NCI-H146 (cell line): ENCODE measurements at regions not wholly inside any gene's neighbourhood (a gene's known extent, or its start where the extent isn't known, plus 50 kb on each side); places are given as distances from the start of the nearest gene placed in this dataset.

Experiments used
- DNase-seq: peaks from one replicate; lab custom pipeline; 2025; lab: John Stamatoyannopoulos, UW

GRCh38 chr3:76900596-76900995 is 139.3 kb upstream of the ROBO2 start:
- no peak for DNase-seq

DNA sequence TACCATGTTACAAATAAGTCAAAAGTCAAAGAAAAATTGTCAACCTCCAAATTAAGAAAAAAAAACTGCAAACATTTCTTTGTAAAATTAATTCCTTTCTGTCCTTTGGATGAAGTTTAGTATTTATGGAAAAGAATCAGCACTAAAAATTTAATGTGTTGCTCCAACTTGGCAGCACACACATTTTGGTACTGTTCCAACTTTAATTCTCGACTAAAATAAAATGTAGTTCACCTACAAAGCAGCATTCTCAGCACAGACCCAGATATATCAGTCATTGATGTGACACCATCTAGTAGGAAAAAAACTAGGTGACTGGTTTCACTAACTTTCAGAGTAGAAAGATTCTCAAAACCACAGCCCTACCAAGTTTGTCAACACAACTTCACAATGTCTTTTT is 131.7 kb upstream of the ROBO2 start:
- no peak for DNase-seq

DNA sequence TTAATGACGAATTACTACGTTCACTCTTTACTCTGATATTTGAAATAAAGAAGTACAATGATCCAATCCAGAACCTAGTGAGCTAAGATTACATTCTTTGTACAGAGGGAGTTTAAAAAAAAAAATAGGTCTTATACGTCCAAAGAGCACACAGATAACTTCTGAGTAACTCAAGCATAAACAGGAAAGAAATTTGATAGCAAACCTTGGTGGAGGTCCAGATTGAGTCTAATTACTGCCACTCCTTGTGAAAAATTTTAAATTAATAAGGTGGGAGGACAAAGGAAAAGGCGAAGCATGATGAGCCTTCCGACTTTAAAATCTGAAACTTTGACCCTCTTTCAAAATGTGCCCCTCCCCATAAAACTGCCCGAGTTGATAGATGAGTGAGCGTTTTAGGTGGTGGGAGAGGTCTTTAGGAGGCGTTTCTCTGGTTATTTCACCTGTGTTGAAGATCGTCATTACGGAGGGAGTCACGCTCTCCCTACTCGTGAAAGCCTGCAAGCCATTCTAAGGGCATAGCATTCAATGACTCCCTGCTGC is 127.0 kb upstream of the ROBO2 start:
- no peak for DNase-seq

DNA sequence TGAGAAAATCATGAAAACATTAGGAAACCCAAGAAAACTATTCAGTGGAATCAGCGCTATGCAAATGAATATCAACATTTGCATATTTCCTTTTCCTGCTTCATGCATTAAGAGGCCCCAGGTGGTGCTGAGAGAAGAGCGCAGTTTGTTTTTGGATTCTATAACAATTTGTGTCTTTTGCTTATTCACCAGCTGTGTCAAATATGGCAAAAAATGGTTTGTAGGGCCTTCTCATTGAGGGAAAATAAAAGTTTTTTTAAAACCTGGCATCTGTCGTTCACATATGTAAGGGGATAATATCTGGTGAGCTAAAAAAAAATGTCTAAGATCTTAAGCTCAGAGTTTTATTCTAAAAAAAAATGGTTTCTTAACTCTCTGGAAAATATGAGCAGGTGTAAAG is 122.5 kb upstream of the ROBO2 start:
- DNase-seq = no peak

DNA sequence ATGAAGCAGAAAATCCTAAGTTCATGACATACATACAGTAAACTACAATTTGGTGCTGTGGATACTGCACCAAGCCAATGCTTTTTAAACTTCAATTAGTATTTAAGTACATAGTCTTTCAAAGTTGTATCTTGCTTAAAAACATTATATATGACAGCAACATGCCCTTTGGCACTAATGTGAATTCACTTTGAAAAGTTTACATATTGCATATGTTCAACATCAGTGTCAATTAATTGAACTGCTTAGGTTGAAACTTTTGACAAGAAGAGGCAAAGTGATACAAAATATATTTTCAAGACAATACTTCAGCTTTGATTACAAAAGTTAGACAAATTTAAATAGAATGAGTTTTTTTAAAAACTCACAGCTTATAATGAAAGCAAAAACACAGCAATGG is 119.4 kb upstream of the ROBO2 start:
- no peak for DNase-seq

DNA sequence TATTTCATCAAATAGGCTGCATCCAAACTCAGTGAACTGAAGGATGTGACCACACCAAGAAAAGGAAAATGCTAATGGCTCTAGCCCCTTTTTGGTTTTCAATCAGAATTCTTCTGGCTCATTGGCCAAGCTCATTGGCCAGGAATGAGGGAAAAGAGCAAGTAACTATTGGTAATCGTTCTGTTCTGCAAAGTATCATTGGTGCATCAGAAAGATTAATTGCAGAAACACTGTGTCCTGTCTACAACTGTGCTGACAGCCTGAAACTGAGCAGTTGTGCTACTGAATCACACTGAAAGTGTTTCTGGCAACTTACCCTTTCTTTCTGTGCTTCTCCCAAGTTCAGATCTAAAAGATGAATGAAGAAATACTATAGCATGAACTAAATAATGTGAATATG is 116.4 kb upstream of the ROBO2 start:
- no peak for DNase-seq

DNA sequence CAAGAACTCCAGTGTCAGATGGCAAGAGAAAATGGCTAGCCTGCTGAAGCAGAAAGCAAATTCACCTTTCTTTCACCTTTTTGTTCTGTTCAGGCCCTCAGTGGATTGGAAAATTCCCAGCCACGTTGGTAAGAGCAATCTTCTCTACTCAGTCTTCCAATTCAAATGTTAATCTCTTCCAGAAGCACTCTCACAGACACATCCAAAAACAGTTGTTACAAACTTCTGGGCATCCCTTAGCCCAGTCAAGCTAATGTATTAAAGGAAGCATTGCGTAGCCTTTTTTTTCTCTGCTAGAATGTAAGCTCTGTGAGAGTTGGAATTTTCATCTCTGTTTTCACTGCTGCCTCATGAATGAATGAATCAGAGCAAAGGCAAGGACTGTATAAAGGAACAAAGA is 109.2 kb upstream of the ROBO2 start:
- DNase-seq = no peak

DNA sequence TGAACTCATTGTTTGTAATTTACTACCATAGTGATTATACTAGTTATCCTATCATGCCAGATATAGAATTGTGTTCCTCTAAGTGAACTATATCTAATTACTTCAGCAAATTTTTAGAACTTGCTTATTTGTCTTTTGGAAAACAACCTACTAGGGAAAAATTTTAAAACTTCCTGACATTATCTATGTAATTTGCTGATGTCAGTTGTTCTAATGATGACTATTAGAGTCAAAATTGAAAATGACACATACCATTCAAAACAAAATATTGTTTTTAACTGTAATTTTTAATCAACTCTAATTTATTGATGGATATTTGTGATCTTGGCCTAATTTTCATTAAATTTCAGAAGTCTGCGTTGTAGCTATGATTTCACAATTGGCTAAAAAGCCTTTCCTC is 106.7 kb upstream of the ROBO2 start:
- DNase-seq = no peak

DNA sequence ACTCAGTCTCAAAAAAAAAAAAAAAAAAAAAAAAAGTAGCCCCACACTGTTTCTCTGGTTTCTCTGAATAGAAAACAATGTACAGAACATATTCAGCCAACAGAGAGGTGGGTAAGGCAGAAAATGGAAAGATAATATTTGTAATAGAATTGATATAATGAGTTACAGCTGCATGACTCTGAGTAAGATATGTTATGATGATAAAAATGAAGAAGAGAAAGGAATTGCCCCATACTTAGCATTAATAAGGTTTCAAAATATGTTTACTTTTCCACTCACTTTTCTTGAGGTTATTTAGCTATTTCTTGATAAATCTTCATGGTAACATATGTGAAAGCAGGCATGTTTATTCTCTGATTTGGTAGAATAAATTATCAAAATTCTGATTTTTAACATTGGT is 100.9 kb upstream of the ROBO2 start:
- no peak for DNase-seq

DNA sequence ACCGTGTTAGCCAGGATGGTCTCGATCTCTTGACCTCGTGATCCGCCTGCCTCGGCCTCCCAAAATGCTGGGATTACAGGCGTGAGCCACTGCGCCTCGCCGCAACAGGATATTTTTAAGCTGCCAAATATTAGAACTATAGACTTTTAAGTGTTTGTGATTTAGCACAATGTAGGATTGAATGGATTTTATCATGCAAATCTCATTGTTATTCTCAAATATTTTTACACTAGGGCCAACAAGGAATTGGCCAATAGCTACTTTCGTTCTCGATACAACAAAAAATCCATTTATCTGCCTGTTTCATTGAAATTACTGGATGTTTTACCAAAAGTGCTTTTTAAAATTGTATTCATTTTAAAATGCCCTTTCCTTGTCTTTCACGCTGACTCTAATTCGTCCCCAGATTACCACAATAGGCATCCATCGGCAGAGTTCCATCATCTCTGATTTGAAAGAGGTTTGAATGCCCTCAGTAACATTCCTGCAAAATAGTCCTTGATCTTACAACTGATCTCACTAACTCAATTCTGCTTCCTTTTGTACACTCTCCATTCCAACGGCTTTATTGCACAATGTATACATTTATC is 99.6 kb upstream of the ROBO2 start:
- no peak for DNase-seq

DNA sequence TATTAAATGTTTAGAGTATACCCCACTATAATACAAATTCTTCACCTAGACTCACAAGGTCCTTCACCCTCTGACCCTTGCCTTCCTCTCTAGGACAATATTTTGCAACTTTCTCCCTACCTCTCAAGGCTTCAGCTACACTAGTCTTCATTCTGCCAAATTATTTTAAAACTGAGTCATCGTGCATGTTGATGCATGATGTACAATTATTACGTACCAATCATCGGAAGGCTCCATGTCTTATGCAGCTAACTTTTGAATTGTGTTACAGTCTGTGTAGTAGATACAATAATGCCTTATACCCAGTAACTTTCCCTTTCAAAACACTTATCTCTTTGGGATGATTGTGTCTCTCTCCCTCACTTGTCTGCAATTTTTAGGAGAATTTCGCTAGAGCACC is 98.5 kb upstream of the ROBO2 start:
- DNase-seq = no peak

- no peak for DNase-seq
Observed at GRCh38 chr3:76942101-76942500, 97.8 kb upstream of the ROBO2 start.

- no peak for DNase-seq
Observed at GRCh38 chr3:76943058-76943457, 96.8 kb upstream of the ROBO2 start.

GRCh38 chr3:76943671-76944070 is 96.2 kb upstream of the ROBO2 start:
- DNase-seq = no peak

- DNase-seq = no peak
Observed at GRCh38 chr3:76949033-76949432, 90.9 kb upstream of the ROBO2 start.

- no peak for DNase-seq
Observed at GRCh38 chr3:76949462-76949861, 90.4 kb upstream of the ROBO2 start.

GRCh38 chr3:76950590-76950989 is 89.3 kb upstream of the ROBO2 start:
- DNase-seq = no peak

GRCh38 chr3:76954412-76954811 is 85.5 kb upstream of the ROBO2 start:
- DNase-seq = no peak

DNA sequence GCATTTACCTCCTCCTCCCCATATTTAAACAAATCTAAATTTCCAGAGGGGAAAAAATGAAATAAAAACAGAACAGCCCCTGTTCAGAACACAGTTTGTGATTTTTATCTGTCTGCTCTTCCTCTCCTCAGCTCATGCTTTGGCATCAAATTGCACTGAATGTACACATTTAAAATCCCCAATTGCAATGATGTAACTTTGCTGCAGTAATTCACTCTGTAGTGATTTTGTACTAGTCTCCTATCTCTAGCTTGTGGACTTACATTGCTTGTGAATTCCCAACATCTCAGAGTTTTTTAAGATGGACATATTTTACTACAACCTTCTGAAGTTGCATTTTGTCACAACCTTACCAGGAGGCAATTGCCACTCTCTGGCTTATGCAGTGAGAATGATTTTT is 81.6 kb upstream of the ROBO2 start:
- DNase-seq = no peak

GRCh38 chr3:76958861-76959260 is 81.0 kb upstream of the ROBO2 start:
- DNase-seq = no peak

- DNase-seq = no peak
Observed at GRCh38 chr3:76961284-76961683, 78.6 kb upstream of the ROBO2 start.

- DNase-seq = no peak
Observed at GRCh38 chr3:76965122-76965725, 74.7 kb upstream of the ROBO2 start.

DNA sequence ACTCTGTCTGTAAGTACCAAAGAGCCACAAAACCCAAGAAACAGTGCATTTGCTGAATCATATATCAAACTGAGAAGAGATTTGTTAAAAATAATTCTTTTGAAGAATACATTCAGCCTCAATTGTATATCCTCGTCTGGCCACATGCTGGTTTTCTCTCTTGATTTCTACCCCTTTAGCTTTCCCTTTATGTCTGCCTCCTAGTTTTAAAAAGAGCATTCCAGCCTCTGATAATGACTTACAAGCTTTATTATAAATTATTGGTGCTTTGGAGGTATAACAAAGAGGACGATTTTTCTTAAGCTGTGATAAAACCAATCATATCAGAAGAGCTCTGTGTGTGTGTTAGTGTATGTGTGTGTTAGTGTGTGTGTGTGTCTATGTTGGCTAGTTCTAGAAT is 70.4 kb upstream of the ROBO2 start:
- DNase-seq = no peak

DNA sequence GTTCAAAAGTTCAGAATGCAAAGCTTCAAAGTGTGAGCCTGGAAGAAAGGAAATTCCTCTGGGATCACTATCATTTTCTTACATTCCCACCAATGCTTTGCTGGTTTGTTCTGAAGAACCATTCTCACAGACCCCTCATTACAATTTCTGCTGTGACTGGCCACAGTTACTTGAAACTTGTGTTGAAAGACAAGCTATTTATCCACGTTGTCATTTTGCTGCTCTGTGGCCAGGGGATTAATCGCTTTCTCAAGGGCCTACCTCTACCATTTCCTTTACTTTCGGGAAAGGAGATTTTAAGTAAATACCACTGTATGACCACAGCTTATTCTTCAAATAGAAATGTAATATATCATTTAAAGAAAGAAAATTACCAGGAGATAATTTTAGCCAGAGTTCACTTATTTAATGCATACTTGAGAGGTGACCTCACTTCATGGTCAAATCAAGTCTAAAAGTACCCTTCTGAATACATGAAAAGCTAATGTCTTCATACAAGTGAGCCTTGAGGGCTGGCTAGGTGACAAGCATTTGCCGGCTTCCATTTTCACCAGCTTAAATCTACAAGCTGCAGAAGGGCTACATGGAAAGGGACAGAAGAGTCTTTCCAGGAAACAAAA is 69.8 kb upstream of the ROBO2 start:
- no peak for DNase-seq
